ENCODE measurements at regions not wholly inside any gene's neighbourhood (a gene's known extent, or its start where the extent isn't known, plus 50 kb on each side); places are given as distances from the start of the nearest gene placed in this dataset.

GRCh38 chr12:75599061-75599460 is 87.7 kb upstream of the KRR1 start:
- DNase-seq (ENCODE audit: low read depth): no peak

DNA sequence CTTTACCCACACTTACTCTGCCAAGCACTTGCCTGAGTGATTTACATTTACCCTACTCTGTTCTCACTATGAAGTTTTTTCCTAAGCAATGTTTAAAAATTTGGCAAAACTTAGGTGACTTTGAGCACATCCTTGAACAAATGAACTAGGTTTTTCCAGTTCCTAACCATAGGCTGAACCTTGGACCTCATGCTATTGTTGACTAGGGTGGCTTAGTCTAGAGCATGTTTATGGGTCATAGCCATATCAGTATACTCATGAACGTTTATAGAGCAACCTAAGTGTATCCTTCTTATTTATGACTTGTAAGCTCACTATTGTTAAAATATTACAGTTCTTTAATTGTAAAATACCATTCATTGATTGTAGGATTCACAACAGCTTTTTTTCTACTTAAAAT is 85.0 kb upstream of the KRR1 start:
- no peak overlapping the region for H3K4me3 ChIP-seq (ENCODE audit: low read depth, low read length)
- TF ChIP-seq CTCF (conservative IDR thresholded peaks at IDR 0.05; ENCODE audit: low read depth, low read length): no peak
- DNase-seq (ENCODE audit: low read depth): no peak

More at GRCh38 chr12:75599061-75599460, 87.7 kb upstream of the KRR1 start:
- H3K4me3 ChIP-seq (ENCODE audit: low read depth, low read length): no peak overlapping the region
- no peak for TF ChIP-seq CTCF (conservative IDR thresholded peaks at IDR 0.05; ENCODE audit: low read depth, low read length)

DNA sequence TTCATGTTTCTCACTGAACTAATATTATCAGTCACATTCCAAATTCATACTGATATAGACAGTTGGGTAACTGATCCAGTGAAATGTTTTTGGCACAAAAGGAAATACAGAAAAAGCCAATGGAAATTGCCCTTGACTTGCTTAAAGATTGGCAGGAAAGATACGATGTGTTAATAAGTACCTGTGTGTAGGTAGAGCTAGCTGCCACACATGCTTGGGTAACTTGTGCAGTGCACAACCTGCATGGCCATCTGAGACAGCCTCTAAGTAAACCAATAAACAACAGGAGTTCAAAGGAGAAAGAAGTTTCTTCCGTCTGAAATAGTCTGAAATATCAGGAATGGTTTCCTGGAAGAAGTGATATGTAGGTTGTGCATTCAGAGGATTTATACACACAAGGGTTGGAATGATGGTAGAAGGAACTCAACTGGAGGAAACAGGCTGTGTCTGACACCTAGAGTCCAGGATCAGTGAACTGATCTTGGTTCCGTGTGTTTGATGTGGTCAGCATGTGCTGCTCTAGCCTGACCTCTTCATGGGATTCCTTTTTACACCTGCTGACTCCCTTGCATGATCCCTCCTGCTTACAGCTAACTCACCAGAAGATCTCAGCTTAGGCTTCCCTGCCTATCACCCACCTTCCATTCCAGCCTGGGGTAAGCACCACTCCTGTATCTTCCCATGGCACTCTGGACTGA is 81.4 kb upstream of the KRR1 start:
- no peak for DNase-seq (ENCODE audit: low read depth)
- TF ChIP-seq CTCF (conservative IDR thresholded peaks at IDR 0.05; ENCODE audit: low read depth, low read length): no peak

GRCh38 chr12:75592086-75592485 is 80.7 kb upstream of the KRR1 start:
- DNase-seq (ENCODE audit: low read depth): no peak
- no peak for TF ChIP-seq CTCF (conservative IDR thresholded peaks at IDR 0.05; ENCODE audit: low read depth, low read length)
- no peak overlapping the region for H3K4me3 ChIP-seq (ENCODE audit: low read depth, low read length)

More for the DNA sequence above, 81.4 kb upstream of the KRR1 start:
- no peak overlapping the region for H3K4me3 ChIP-seq (ENCODE audit: low read depth, low read length)

GRCh38 chr12:75591628-75592027 is 80.2 kb upstream of the KRR1 start:
- no peak for DNase-seq (ENCODE audit: low read depth)
- TF ChIP-seq CTCF (conservative IDR thresholded peaks at IDR 0.05; ENCODE audit: low read depth, low read length): no peak
- H3K4me3 ChIP-seq (ENCODE audit: low read depth, low read length): no peak overlapping the region

DNA sequence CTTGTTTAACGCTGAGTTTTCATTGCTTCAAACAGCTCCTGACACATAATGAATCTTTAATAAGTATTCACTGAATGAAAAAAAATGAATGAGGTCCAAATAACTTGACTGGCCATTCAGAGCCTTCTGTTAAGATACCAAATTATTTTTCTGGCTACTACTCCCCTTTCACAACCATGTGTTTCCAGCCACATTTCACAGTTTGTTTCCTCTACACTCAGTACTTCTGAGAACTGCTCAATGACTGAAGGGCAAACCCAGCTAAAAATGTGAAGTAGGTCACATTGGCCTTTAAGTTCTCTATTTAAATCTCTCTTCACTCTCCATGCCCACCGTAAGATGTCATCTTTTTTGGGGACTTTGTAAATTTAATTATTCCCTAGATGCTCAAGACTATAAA is 78.4 kb upstream of the KRR1 start:
- no peak for TF ChIP-seq CTCF (conservative IDR thresholded peaks at IDR 0.05; ENCODE audit: low read depth, low read length)
- DNase-seq (ENCODE audit: low read depth): no peak
- no peak overlapping the region for H3K4me3 ChIP-seq (ENCODE audit: low read depth, low read length)
